ENCODE measurements at regions not wholly inside any gene's neighbourhood (a gene's known extent, or its start where the extent isn't known, plus 50 kb on each side); places are given as distances from the start of the nearest gene placed in this dataset.
A peak's percentile ranks its signal among the peaks of the same experiment; 100 is the strongest.

GRCh38 chr2:122927710-122928557 is 1097.2 kb upstream of the CNTNAP5 start:
- TF ChIP-seq JUND (IDR thresholded peaks at IDR 0.05; ENCODE audit: low read depth) = no peak
- in situ Hi-C loops (cut with HindIII; ENCODE audit: low pct_unique_long_range_greater_than_20kb, low sequenced_read_pairs) = no loop called here

DNA sequence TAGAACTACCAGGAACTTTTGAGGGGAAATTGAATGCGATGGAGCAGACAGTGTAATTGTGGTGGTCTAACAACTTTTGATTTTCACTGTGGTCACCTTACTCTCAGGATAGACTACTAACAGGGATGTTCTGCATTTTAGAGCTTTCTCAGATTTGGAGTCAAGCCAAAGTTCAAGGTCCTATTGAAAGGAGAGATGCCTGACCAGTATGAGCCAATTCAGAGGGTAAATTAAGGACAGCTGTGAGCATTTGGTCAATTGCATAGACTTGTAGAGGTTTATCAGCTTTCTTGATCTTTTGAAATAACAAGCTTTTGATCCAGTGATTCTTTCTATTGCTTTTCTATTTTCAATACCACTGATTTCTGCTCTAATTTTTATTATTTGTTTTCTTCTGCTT is 1095.7 kb upstream of the CNTNAP5 start:
- in situ Hi-C loops (cut with HindIII; ENCODE audit: low pct_unique_long_range_greater_than_20kb, low sequenced_read_pairs) = no loop called here
- no peak for DNase-seq (ENCODE audit: low read depth in 1 of 2, low spot score in 1 of 2)
- TF ChIP-seq JUND (IDR thresholded peaks at IDR 0.05; ENCODE audit: low read depth) = no peak

More at GRCh38 chr2:122927710-122928557, 1097.2 kb upstream of the CNTNAP5 start:
- DNase-seq (ENCODE audit: low read depth in 1 of 2, low spot score in 1 of 2) = no peak

DNA sequence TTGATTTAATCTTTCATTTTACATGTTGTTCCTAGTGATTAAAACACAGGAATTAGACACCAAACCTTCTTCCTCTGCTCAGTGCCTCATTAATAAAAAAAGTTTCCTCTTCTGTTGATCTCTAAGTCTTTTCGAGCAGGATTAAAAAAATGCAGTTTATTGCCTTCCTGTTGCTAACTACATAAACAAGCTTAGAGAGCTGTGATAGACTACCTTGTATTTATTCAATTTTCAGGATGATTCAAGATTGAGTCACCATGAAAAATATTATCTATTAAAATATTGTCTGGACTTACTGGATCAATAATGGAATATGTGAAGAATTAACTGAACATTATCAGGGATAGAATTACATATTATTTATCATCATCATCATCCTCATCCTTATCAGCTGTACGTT is 1089.6 kb upstream of the CNTNAP5 start:
- DNase-seq (ENCODE audit: low read depth in 1 of 2, low spot score in 1 of 2) = no peak
- TF ChIP-seq JUND (IDR thresholded peaks at IDR 0.05; ENCODE audit: low read depth) = no peak
- in situ Hi-C loops (cut with HindIII; ENCODE audit: low pct_unique_long_range_greater_than_20kb, low sequenced_read_pairs) = no loop called here

DNA sequence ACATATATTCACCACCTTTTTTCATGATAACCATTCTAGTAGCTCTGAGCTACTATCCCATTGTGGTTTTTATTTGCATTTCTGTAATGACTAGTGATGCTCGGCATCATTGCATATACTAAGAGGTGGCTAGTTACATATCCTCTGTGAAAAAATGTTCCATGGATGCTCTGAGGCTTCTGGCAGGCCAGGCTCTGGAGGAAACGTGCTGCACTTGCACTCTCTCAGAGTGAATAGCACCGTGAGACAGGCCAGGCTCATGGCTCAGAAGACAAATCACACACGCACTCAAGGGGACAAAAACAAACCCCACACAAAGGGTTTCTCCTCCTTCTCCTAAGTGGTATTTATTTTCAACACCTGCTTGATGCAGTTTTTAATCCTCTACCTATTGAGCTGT is 1085.3 kb upstream of the CNTNAP5 start:
- TF ChIP-seq JUND (IDR thresholded peaks at IDR 0.05; ENCODE audit: low read depth) = no peak
- DNase-seq (ENCODE audit: low read depth in 1 of 2, low spot score in 1 of 2) = no peak
- in situ Hi-C loops (cut with HindIII; ENCODE audit: low pct_unique_long_range_greater_than_20kb, low sequenced_read_pairs) = no loop called here

GRCh38 chr2:122949523-122949922 is 1075.6 kb upstream of the CNTNAP5 start:
- DNase-seq (ENCODE audit: low read depth in 1 of 2, low spot score in 1 of 2) = no peak
- no peak for TF ChIP-seq JUND (IDR thresholded peaks at IDR 0.05; ENCODE audit: low read depth)
- in situ Hi-C loops (cut with HindIII; ENCODE audit: low pct_unique_long_range_greater_than_20kb, low sequenced_read_pairs) = no loop called here

DNA sequence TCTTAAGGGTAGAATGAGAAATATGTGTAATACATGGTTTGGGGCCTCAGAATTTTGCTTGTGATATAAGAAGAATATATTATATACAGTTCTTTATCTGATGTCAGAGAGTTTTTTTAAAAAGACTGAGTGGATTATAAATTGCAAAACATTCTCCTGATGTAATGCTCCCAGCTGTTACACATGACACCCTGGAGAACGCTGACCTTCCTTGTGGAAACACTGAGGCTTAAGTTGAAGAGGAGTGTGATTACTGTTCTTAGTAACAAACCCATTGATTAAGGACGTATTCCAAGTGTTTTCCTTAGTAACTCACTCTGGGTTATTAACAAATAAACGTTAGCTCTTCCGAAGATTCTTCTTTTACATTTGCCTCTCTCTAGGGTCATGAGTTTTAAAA is 1069.3 kb upstream of the CNTNAP5 start:
- in situ Hi-C loops (cut with HindIII; ENCODE audit: low pct_unique_long_range_greater_than_20kb, low sequenced_read_pairs) = no loop called here

GRCh38 chr2:122960759-122961641 is 1064.1 kb upstream of the CNTNAP5 start:
- in situ Hi-C loops (cut with HindIII; ENCODE audit: low pct_unique_long_range_greater_than_20kb, low sequenced_read_pairs) = no loop called here
- peak in 1 of 2 experiments; percentile 47 for DNase-seq (ENCODE audit: low read depth in 1 of 2, low spot score in 1 of 2)
- no peak for TF ChIP-seq JUND (IDR thresholded peaks at IDR 0.05; ENCODE audit: low read depth)

More for the DNA sequence above, 1069.3 kb upstream of the CNTNAP5 start:
- DNase-seq (ENCODE audit: low read depth in 1 of 2, low spot score in 1 of 2) = no peak
- no peak for TF ChIP-seq JUND (IDR thresholded peaks at IDR 0.05; ENCODE audit: low read depth)

DNA sequence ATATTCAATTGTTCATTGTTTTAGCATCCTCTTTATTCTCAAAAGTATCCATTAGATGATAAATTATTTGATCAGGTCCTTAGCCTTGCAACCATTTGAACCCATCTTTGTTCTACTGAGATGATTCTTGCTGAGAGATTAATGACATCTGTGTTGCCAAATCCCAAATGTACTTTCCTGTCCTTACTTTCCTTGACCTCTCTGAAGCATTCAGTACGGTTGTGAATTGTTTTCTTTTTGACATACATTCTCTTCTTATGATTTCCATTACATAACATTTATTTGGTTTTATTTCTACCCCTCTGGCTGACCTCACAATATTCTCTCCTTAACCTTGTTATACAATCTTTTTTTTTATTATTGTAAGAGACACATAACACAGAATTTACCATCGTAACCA is 1058.6 kb upstream of the CNTNAP5 start:
- TF ChIP-seq JUND (IDR thresholded peaks at IDR 0.05; ENCODE audit: low read depth) = no peak
- in situ Hi-C loops (cut with HindIII; ENCODE audit: low pct_unique_long_range_greater_than_20kb, low sequenced_read_pairs) = no loop called here
- no peak for DNase-seq (ENCODE audit: low read depth in 1 of 2, low spot score in 1 of 2)

DNA sequence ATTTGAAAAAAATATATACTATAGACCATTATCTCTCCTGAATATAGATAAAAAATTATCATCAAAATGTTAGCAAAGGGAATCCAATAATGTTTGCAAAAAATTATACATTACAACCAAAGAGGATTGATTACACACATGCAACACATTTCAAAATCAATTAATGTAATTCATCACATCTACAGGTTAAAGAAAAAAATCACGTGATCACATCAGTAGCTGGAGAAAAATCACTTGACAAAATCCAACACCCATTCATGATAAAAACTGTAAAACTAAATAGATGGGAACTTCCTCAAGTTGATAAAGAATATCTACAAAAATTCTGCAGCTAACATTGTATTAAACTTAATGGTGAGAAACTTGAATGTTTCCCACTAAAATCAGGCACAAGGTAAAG is 1047.5 kb upstream of the CNTNAP5 start:
- no peak for DNase-seq (ENCODE audit: low read depth in 1 of 2, low spot score in 1 of 2)
- no peak for TF ChIP-seq JUND (IDR thresholded peaks at IDR 0.05; ENCODE audit: low read depth)
- in situ Hi-C loops (cut with HindIII; ENCODE audit: low pct_unique_long_range_greater_than_20kb, low sequenced_read_pairs) = no loop called here

DNA sequence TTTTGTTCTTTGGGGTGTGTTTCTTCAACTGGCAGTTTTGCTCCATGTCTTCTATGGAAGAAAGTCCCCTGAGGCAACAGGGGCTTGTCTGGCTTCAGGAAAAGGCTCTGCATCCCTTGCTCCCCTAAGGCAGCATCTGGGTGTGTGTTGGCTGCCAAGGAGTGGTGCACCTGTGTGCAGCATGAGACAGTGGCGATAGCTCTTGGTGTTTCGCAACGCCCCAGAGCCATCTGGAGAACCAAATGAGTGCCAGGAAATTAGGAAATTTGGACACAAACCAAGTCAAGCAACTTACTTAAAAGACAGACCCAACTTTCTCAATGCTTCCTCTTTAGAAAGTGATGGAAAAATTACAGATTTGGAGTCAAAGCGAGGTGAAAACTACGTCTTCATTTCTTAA is 1044.4 kb upstream of the CNTNAP5 start:
- DNase-seq (ENCODE audit: low read depth in 1 of 2, low spot score in 1 of 2) = peak in 1 of 2 experiments; percentile 68
- in situ Hi-C loops (cut with HindIII; ENCODE audit: low pct_unique_long_range_greater_than_20kb, low sequenced_read_pairs) = no loop called here
- TF ChIP-seq JUND (IDR thresholded peaks at IDR 0.05; ENCODE audit: low read depth) = no peak

GRCh38 chr2:122982936-122983335 is 1042.2 kb upstream of the CNTNAP5 start:
- no peak for DNase-seq (ENCODE audit: low read depth in 1 of 2, low spot score in 1 of 2)
- in situ Hi-C loops (cut with HindIII; ENCODE audit: low pct_unique_long_range_greater_than_20kb, low sequenced_read_pairs) = no loop called here
- no peak for TF ChIP-seq JUND (IDR thresholded peaks at IDR 0.05; ENCODE audit: low read depth)

DNA sequence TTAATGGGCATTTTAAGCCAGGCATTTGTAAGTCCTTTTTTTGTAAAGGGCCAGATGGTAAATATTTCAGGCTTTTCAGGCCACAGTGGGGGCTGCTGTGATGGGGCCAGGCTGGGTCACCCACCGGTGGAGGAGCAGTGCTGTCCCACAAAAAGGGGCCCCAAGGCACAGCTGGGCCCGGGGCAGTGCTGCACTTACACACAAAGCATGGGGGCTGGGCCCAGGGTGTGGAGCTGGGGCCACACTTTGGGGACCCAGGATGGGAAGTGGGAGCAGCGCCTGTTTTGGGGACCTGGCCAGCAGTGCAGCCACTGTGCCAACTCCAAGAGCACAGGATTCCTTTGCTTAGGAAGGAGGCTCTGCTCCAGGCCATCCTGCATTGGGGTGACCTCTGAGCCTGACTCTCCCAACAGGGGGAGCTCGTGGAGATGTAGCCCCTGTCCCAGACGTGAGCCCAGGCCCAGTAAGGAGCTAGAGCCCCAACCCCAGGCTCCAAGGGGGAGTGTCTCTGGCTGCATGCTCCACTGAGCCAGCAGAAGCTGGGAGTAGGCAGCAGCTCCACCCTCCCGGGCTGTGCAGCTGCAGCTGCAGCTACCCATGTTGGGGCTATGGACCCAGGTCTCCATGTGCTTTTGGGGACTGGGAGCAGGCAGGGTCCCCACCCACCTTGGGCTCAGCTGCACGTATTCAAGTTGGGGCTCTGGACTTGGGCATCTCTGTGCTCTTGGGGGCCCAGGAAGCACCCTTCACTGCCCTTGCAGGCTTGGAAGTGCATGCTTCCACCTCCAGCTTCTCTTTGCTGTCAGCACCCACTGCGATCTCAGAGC is 1036.5 kb upstream of the CNTNAP5 start:
- no peak for DNase-seq (ENCODE audit: low read depth in 1 of 2, low spot score in 1 of 2)
- TF ChIP-seq JUND (IDR thresholded peaks at IDR 0.05; ENCODE audit: low read depth) = no peak
- in situ Hi-C loops (cut with HindIII; ENCODE audit: low pct_unique_long_range_greater_than_20kb, low sequenced_read_pairs) = no loop called here

Measured in T47D (cell line).